NCI-H345 treated with DMSO at 0.1 percent for 48 hours (cell line): ENCODE measurements at regions not wholly inside any gene's neighbourhood (a gene's known extent, or its start where the extent isn't known, plus 50 kb on each side); places are given as distances from the start of the nearest gene placed in this dataset.

ENCODE experiments used
- DNase-seq: peaks from one replicate; lab custom pipeline; 2025; ENCODE audit not compliant: unreplicated experiment; lab: John Stamatoyannopoulos, UW

DNA sequence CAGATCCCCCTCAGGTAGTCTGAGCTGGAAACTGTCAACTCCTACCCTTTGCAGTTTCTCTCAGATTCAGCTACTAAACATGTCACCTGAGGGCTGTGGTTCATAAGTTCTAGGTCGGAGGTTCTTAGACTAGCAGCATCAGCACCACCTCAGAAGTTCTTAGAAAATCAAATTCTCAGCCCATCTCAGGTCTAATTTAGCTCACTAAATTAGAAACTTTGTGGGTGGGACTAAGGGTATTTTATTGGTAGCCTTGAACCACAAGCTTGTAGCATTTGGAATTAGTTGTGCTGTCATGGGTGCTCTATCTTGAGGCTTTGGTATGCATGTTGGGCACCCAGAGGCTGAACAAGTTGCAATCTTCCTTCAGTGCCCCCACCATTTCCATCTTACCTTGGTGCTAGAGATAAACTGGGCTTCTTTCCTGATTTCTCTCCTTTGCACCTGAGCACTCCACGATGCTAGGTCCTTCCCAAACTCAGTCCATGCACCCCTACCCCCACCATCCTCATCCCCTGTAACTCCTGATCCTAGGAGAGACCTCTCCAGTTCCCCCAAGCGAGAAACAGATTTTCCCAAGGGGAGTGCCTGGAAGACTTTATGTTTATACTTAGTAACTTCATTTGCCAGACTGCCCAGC lies 54.2 kb downstream of the S1PR1 start:
- DNase-seq, result no peak

DNA sequence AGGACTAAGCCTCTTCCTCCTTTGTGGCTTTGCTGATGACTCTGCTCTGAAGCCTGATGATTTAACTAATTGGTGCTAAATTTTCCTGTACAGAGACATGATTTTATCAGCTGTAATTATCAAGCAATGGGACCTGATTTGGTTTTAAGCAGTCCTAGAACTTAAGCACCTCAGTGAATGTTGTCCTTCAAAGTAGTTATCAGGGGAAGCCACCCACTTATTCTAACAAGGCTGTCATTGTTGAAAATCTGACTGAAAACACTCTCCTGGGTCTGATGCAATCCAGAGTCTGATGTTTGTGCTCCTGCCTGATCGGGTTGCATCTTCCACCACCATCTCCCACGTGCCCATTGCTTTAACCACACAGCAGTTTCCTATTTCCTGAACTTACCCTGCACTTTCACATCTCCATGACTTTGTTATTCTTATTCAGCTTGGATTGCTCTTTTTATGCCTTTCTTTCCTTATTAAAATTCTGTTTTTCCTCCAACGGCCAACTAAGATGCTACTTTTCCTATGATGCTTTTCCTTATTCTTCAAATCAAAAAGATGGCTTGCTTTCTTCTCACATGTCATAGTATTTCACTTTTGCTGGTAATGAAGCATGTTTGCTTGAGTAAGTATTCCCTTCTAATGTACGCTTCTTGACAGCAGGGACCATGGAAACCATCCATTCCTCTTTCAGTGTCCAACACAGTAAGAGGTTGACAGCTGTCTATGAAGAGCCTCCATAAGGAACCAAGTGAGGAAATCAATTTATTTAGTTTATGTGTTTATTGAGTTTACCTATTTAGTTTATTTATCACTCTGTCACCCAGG lies 55.0 kb downstream of the S1PR1 start:
- no peak for DNase-seq

DNA sequence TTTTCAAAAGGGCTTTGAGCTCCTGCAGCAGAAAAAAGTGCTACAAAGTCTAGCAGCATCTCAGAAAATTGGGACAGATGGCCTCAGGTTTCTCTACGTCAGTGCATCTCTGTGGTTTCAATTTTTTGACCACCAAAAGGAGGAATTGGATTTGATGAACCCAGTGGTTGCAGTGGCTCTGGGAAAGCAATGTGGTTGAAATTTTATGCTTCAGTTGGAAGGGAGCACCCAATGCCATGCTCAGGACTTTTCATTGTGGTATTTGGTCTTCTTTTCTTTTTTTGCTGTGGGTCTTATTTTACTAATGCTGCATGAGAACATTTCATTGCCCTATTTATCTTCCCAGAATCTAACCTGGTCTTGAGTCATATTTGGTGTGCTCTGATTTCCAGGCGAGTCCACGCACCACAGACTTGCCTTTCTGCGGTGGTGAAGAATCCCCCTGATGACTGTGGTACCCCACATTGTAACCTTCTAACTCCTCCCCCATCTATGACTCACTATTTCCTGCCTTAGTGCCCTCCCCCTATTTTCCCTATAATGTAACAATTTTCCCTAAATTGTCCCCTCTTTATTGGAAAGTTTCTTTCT lies 56.7 kb downstream of the S1PR1 start:
- DNase-seq, result no peak

DNA sequence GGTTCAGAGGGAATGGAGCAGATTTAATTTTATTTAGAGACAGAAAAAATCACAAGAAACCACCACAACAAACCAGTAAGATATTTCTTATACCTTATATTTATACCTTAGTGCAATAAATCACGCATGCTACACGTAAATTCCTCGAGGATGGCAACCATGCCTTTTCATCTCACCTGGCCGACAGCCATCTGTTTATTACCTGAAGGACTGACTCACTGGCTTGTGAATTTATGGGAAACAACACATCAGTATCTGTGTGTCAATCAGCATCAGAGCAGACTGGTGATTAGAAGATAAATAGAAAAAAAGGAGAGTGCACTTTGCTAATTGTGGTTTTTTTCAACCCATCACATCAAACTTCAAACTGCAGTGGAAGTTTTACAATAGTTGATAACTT lies 58.4 kb downstream of the S1PR1 start:
- DNase-seq, result no peak

DNA sequence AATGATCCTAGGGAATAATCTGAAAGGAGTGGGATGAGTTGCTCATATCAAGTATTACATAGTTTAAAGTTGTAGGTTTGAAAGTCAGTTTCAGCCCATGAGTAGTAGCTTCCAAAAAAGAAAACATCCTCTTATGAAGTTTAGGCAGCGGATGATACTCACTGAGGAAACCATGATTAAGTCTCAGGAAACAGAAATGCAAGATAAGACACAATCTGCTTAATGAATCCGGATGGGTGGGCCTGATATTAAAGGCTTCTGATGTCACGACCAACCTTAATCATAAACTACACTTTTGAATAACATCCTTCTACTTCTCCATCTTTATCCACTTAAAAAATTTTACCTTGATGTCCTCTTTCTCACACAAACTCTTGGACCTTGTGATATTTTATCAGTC lies 61.8 kb downstream of the S1PR1 start:
- DNase-seq, result no peak

DNA sequence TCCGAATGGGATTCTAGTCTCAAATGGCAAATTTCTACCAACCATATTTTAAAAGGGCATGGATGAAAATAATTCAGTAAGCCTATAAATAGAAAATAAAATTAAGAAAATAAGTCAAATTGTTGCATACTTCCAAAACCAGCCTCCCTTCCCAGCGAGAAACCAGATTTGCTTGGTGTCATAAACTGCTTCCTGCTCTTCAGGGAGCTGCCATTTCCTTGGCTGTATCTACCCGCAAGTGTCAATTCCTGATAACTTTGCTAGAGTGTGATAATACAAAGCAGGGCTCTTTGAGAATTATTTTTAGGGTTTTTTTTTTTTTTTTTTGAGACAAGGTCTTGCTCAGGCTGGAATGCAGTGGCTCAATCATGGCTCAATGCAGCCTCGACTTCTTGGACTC lies 62.3 kb downstream of the S1PR1 start:
- no peak for DNase-seq

DNA sequence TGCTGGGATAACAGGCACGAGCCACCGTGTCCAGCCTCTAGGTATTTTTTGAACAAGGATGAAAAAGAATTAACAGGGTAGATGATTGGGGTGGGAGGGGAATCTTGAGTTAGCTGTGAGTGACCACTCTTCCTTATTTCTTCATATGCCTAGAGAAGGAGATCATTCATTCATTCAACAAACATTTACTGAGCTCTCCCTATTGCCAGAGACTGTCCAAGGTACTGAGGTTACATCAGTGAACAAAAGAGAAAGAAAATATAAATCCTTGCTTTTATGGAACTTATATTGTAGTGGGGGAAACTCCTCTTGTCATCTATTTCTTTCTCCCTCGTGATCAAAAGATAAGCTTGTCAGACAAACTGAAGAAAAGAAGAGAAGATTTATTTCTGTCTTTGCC lies 62.9 kb downstream of the S1PR1 start:
- DNase-seq, result no peak

DNA sequence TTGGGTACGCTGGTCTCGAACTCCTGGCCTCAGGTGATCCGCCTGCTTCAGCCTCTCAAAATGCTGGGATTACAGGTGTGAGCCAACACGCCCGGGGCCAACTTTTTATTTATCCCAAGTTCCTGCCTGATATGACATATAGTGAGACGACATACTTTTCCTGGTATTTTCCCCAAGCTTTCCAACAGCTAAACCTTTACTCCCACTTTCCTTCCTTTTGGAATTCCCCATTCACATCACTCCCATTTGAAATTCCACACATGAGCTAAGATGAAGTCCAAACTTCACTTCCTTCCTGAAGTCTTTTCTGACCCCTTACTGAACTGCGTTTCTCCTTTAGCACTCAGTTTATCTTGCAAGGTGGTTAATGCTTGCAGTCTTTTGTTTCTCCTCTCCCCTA lies 64.1 kb downstream of the S1PR1 start:
- DNase-seq, result no peak

DNA sequence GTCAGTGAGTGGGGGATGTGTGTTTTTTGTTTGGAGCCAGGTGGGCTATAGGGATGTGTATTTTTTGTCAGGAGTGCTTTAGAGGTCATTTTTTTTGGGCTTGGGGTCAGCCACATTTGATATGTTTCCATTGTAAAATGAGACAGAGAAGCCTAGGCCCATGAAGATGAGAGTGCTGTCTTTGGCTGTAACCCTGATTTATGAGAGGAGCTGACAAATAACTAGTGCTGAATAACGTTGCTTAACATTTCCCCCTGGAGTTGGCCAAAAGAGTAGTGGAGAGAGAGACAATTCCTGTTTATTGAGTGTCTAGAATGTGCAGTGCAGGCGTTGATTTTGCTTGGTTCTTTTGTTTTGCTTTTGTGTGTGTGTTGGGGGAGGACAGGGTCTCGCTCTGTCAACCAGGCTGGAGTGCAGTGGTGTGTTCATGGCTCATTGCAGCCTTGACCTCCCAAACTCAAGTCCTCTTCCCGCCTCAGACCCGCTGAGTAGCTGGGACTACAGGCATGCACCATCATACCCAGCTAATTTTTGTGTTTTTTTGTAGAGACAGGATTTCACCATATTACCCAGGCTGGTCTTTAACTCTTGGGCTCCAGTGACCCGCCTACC lies 64.7 kb downstream of the S1PR1 start:
- no peak for DNase-seq

DNA sequence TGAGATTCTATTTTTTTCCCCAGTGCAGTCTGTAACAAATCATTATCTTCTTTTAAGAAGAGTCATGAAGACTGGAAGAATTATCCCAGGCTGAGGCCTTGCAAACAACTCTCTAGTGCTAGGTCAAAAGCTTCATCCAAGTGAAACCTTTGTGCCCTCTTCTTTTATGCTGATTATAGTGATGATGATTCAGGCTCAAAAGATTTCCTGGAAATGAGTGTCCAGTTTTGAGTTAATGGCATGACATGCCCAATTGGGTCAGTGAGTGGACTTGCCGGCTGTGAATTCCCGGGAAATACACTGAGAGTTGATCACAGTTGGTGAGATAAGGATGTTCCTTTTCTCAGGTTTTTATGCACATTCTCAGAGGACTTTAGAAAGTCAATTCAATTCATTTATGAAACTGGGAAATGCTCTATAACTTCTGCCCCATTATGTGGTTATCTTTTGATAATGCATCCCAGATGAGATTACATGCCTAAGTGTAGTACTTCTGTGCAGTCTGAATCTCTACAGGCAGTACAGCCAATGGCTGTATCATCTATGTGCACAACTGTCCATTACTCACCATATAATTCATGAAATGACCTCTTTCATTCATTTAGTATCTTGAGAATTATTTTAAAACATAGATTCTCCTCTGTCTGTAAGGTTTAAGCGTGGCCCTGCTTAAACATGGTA lies 66.2 kb downstream of the S1PR1 start:
- no peak for DNase-seq

DNA sequence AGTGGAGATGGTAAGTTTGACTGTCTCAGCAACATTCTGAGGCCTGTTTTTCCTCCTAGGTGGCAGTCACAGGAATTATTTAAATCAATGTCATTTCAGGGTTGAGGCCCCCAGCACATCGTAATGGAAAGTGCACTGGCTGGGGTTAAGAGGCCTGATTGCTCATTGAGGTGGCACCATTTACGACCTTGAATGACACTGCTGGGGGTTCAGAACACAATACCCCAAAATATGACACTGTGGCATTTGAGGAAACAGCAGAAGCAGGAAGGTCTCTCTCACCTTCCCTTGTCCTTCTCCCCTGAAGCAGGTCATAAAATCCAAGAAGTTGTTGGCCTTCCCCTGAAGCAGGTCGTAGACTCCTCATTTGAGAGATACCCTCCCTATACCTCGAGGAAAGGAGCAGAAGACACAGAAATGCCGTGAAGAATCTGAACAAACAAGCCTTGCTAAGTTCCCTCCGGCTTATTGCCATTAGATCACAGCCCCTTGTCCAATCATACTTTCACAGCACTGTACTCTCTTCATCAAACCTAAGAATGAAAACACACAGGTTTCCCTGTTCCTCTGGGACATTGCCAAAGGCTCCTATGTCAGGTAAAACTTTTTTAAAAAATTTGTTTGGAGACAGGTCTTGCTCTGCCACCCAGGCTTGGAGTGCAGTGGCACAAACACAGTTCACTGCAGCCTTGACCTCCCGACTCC lies 71.3 kb downstream of the S1PR1 start:
- DNase-seq, result no peak

DNA sequence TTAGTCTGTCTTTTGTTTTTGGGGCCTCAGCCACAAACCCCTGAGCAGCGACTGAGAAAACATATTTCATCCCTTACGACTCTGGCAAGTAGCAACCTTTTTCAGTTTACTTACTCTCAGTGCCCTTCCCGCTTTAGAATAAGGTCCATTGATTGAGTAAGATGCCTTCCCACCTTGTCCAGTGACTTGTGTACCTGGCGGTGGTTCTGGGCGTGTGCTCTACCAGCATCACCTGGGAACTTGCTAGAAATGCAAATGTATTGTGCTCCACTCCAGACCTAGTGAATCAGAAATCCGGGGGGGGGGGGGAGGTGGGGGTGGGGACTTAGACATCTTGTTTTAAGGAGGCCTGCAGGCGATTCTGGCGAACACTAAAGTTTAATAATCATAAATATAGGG lies 72.1 kb downstream of the S1PR1 start:
- DNase-seq, result no peak

DNA sequence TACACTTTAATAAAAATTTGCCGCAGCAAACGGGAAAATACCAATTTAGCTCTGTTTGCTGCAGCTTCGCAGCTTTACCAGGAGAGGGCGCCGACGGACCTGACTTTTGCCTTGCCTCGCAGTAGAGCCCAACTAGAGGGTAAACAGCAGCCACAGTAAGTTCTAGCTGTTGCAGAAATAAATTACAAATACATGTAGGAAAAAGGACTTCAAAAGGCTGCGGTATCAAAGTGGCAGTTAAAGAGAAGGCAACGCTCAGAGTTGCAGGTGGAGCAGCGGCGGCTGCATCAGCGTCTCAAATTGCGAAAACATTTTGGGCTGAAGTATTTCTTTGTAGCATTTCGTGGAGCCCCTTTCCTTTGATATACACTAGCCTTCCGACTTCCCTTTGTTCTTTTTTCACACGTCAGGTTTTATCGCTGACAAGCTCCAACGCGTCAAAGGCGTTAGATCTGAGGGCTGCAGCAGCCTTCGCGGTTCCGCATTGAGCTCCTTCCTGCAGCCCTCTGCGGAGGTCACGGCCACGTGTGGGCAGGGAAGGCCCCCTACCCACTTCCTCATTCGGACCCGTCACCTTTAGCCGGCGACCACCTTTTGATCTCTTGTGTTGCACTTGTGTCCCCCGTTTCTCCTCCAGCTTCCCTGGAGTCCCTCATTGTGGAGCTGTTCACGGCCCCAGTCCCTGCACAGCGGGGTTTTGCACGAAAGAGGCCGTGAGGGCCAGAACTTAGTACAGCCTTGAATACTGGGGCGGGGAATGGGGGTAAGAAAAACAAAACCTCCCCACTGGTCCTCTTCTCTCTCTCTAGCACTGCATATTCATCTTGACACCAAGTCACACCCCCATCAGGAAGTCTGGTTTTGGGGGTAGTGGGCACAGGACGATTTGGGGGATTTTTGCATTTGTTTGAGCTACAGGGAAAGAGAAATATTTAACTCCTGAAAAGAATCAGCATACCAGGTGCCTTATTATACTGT lies 72.8 kb downstream of the S1PR1 start:
- DNase-seq, result peak; percentile 83

DNA sequence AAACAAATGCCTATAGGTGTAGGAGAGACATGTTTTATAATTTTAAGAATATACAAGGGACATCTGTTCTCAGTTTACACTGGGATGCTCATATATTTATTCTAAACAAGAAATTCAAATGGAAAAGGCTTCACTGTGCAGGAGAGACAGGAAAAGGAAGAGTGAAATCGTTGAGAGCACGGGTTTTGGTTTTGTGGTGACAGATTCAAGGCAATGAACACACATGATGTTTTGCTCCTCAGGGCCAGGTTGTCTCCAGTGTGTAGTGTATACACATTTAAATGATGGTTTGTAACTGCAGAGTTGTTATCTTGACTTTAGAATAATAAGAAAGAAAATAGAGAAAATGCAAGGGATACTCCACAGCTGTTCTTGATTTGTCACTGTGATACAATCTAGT lies 73.7 kb downstream of the S1PR1 start:
- no peak for DNase-seq

DNA sequence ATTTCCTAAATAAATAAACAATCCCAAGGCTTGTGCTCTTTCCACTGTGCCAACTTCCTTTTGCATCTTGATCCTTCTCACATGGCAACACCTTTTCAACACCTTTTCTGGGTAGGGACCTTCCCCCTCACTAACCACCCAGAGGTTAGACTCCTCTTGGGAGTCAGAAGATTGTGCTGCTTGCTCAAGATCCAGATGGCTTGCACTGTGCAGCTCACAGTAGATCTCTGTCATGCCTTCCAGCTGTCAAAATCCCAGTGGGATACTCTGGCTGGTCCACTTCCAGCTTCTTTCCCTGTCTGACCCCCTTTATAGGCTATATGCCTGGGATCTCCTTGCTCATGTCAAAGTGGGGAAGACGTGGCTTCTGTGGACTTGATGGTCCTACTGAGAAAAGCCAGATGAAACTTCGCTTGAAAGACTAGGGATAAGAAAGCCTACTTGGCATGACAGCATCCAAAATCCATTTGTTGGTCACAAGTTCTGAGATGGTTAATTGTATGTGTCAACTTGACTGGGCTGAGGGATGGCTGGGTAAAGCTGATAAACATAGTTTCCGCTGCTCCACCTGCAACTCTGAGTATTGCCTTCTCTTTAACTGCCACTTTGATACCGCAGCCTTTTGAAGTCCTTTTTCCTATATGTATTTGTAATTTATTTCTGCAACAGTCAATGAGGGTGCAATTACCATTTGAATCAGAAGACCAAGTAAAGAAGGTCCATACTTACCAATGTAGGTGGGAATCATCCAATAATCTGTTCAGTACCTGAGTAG lies 74.5 kb downstream of the S1PR1 start:
- no peak for DNase-seq

DNA sequence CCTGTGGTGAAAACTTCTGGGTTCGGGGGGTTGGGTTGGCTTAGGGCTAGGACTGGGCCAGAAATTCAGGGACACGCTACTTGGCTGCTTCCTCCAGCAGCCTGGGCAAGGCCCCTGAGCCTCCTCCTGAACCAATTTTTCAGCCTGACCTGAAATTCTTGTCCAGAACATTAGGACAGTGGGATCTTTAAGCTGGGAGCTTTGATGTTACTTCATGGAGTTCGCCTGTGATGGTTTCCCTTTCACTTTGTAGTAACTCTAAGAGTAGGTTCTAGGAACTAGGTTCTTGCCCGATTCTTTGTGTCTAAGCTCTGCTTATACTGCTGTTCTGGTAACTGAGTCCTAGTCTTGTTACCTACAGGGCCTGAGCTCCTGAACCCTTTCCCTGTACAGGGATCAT lies 75.3 kb downstream of the S1PR1 start:
- DNase-seq, result no peak

DNA sequence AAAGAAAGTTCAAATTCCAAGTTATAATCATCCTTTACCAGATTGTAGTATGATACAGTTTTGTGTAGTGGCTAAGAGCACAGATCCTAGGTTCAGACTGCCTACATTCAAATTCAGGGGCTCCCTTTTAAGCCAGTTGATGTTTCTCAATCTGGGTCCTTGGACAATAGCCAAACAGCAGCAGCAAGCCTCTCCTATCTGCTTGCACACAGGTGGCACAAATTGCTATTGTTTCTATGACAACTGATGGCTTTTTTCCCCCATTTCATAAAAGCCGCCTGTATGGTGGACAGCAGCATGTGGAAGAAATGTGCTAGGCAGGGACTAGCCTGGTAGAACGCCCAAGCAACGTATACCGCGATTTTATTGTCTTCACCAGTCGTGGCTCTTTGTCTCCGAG lies 76.5 kb downstream of the S1PR1 start:
- no peak for DNase-seq

DNA sequence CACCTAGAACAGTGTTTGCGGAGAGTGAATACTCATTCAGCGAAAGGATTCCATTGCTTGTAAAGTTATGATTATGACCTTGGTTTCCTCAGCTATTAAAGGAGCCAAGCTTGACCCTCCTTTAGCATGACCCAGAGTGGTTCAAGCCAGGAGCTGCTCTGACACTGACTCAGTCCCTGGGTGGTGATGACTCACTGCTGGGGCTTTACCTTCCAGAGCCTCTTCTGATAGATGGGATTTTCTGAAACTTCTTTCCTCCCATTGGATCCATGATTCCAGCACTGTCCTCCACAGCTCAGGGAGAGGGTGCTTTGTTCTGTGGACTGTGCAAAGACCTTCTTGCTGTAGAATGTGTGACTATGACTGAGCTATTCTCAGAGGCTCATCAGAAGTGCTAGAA lies 77.4 kb downstream of the S1PR1 start:
- DNase-seq, result no peak

DNA sequence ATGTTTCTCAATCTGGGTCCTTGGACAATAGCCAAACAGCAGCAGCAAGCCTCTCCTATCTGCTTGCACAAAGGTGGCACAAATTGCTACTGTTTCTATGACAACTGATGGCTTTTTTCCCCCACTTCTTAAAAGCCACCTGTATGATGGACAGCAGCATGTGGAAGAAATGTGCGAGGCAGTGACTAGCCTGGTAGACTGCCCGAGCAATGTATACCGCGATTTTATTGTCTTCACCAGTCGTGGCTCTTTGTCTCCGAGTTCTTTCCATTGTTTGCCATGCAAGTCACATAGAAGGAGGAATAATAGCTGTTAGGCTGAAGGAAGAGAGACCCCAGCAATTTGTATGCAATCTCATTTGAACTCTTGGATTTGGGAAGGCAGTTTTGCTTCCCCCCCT lies 79.4 kb downstream of the S1PR1 start:
- peak; percentile 80 for DNase-seq
